OCI-LY3 (cell line): ENCODE measurements at regions not wholly inside any gene's neighbourhood (a gene's known extent, or its start where the extent isn't known, plus 50 kb on each side); places are given as distances from the start of the nearest gene placed in this dataset.

ENCODE experiments used
- H2AFZ ChIP-seq: fragments of 200-600, 300-600 bp; shearing (Covaris generic); 2 replicates; pipeline ENCODE4 v1.6.0; 2014; ENCODE audit warnings: antibody characterized with exemption, low read depth, low read length
- H3K27ac ChIP-seq: fragments of 200-600, 300-600 bp; sonication (generic); 2 replicates; pipeline ENCODE4 v1.5.1; 2014; ENCODE audit warnings: mild to moderate bottlenecking, low read length, moderate library complexity, mixed read lengths
- H3K27me3 ChIP-seq: fragments of 200-600, 300-600 bp; sonication (generic); 2 replicates; pipeline ENCODE4 v1.6.1; 2014; ENCODE audit warnings: low read depth, low read length, mixed read lengths
- H3K36me3 ChIP-seq: fragments of 200-600, 300-600 bp; sonication (generic); replicated peaks from 2 replicates; pipeline ENCODE3; 2014; ENCODE audit warnings: low read depth, low read length, mixed read lengths
- H3K4me1 ChIP-seq: fragments of 300-600, 200-600 bp; sonication (generic); 2 replicates; pipeline ENCODE4 v1.6.1; 2014; ENCODE audit warnings: low read length, mixed read lengths
- H3K4me2 ChIP-seq: fragments of 200-600, 300-600 bp; sonication (generic); 2 replicates; pipeline ENCODE4 v1.6.1; 2014; ENCODE audit warnings: low read length, mixed read lengths
- H3K4me3 ChIP-seq: fragments of 300-600, 200-600 bp; sonication (generic); 2 replicates; pipeline ENCODE4 v1.5.1; 2014; ENCODE audit warnings: antibody characterized with exemption, mild to moderate bottlenecking, low read length, moderate library complexity
- H3K79me2 ChIP-seq: fragments of 300-600, 200-600 bp; shearing (Covaris generic); 2 replicates; pipeline ENCODE4 v1.6.1; 2014; ENCODE audit warnings: mild to moderate bottlenecking, low read length, mixed read lengths
- H3K9ac ChIP-seq: fragments of 300-600, 200-600 bp; shearing (Covaris generic); 2 replicates; pipeline ENCODE4 v1.6.0; 2014; ENCODE audit warnings: mild to moderate bottlenecking, low read length, moderate library complexity
- H3K9me3 ChIP-seq: fragments of 200-600, 300-600 bp; shearing (Covaris generic); 2 replicates; pipeline ENCODE4 v1.6.1; 2014; ENCODE audit warnings: low read length, mixed read lengths; ENCODE audit not compliant: insufficient read depth
- H4K20me1 ChIP-seq: fragments of 200-600, 300-600 bp; sonication (generic); 2 replicates; pipeline ENCODE4 v1.6.1; 2016; ENCODE audit warnings: low read length, mixed read lengths; ENCODE audit not compliant: insufficient read depth
- EZH2phosphoT487 ChIP-seq: fragments of 200-600 bp; shearing (Covaris generic); IDR thresholded peaks from 2 replicates; pipeline ENCODE4 v1.6.1; 2018; ENCODE audit warnings: antibody characterized with exemption, mixed run types, low read depth
- TF ChIP-seq, protein P1 (sequence below): fragments of 200-600, 300-600 bp; sonication (generic); IDR thresholded peaks from 2 replicates; pipeline ENCODE4 v1.5.1; 2014; ENCODE audit warnings: antibody characterized with exemption, low read length, low read depth

- TF ChIP-seq, protein P1, sequence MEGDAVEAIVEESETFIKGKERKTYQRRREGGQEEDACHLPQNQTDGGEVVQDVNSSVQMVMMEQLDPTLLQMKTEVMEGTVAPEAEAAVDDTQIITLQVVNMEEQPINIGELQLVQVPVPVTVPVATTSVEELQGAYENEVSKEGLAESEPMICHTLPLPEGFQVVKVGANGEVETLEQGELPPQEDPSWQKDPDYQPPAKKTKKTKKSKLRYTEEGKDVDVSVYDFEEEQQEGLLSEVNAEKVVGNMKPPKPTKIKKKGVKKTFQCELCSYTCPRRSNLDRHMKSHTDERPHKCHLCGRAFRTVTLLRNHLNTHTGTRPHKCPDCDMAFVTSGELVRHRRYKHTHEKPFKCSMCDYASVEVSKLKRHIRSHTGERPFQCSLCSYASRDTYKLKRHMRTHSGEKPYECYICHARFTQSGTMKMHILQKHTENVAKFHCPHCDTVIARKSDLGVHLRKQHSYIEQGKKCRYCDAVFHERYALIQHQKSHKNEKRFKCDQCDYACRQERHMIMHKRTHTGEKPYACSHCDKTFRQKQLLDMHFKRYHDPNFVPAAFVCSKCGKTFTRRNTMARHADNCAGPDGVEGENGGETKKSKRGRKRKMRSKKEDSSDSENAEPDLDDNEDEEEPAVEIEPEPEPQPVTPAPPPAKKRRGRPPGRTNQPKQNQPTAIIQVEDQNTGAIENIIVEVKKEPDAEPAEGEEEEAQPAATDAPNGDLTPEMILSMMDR, result no peak
- TF ChIP-seq EZH2phosphoT487, result no peak
Observed at GRCh38 chr9:90464978-90465377, 177.6 kb downstream of the DIRAS2 start.

DNA sequence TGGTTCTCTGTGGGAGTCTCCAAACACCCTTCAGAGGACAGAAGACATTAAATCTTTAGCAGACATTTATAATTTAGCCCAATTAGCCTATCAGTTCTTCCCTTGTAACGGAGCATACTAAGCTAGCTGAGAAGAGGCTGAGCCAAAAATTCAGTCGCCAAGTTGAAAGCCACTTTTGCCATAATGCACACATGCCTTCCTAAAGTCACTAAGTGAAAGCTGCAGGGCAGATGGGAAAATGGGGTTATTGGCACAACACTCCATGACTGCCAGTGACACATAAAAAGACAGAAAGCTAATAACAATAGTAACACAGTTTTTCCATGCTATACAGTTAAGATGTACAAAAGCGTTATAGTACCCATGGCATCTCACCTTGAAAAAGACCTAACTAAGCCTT is 176.2 kb downstream of the DIRAS2 start:
- no peak for TF ChIP-seq EZH2phosphoT487
- TF ChIP-seq, protein P1, result no peak
- Histone ChIP-seq H3K9ac (no peak overlapping the region), H3K4me1 (no peaks in the 10 kb centered on the region), H3K4me2 (no peak overlapping the region), H3K79me2 (no peaks in the 10 kb centered on the region), H2AFZ (no peak overlapping the region), H3K36me3 (no peaks in the 10 kb centered on the region), H3K27me3 (no peaks in the 10 kb centered on the region), H4K20me1 (no peaks in the 10 kb centered on the region), H3K9me3 (no peaks in the 10 kb centered on the region), H3K4me3 (no peak overlapping the region), H3K27ac (no peak overlapping the region)

More at GRCh38 chr9:90464978-90465377, 177.6 kb downstream of the DIRAS2 start:
- Histone ChIP-seq H3K4me3 (no peak overlapping the region), H3K4me1 (peaks cover 3% of the 10 kb centered on the region), H3K27me3 (no peaks in the 10 kb centered on the region), H3K79me2 (no peaks in the 10 kb centered on the region), H3K9ac (no peak overlapping the region), H3K9me3 (no peaks in the 10 kb centered on the region), H2AFZ (no peak overlapping the region), H3K4me2 (no peak overlapping the region), H4K20me1 (no peaks in the 10 kb centered on the region), H3K36me3 (no peaks in the 10 kb centered on the region), H3K27ac (no peak overlapping the region)

DNA sequence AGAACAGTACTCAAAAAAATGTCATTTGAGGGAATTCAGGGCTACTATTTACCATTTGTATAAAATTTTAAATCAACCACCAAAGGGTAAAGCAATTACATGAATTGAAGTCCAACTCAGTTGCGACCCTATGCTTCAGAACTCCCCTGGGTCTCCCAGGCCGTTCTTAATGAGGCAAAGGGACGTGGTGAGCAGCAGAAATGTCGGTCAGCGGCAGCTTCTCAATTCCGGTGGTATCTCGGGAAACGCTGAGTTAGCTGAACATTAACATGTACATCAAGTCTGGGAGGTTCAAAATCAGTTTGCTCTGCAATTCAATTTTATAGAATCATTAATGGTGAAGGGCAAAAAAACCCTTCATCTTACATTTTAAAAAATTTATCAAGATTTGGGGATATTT is 173.2 kb downstream of the DIRAS2 start:
- TF ChIP-seq, protein P1, result no peak
- TF ChIP-seq EZH2phosphoT487, result no peak
- Histone ChIP-seq H3K36me3 (no peaks in the 10 kb centered on the region), H3K4me3 (no peak overlapping the region), H3K9ac (no peak overlapping the region), H3K4me2 (no peak overlapping the region), H3K79me2 (no peaks in the 10 kb centered on the region), H3K9me3 (no peaks in the 10 kb centered on the region), H3K4me1 (no peaks in the 10 kb centered on the region), H4K20me1 (no peaks in the 10 kb centered on the region), H3K27ac (no peak overlapping the region), H2AFZ (no peak overlapping the region), H3K27me3 (no peaks in the 10 kb centered on the region)

GRCh38 chr9:90469865-90470387 is 172.7 kb downstream of the DIRAS2 start:
- Histone ChIP-seq H3K27ac (no peak overlapping the region), H3K36me3 (no peaks in the 10 kb centered on the region), H3K27me3 (no peaks in the 10 kb centered on the region), H3K79me2 (no peaks in the 10 kb centered on the region), H3K4me3 (no peak overlapping the region), H3K9me3 (no peaks in the 10 kb centered on the region), H3K4me2 (no peak overlapping the region), H3K9ac (no peak overlapping the region), H2AFZ (no peak overlapping the region), H3K4me1 (no peaks in the 10 kb centered on the region), H4K20me1 (no peaks in the 10 kb centered on the region)
- TF ChIP-seq EZH2phosphoT487, result no peak
- TF ChIP-seq, protein P1, result no peak
